Activated naive CD4-positive, alpha-beta T cell treated with anti-CD3 and anti-CD28 coated beads, Interleukin-2, amount 50 U/mL, for 72 hours (primary cell): ENCODE measurements at regions not wholly inside any gene's neighbourhood (a gene's known extent, or its start where the extent isn't known, plus 50 kb on each side); places are given as distances from the start of the nearest gene placed in this dataset.

ENCODE experiments used
- ATAC-seq, 2 donors: fragments of 150-1000 bp; cut with Tn5 transposase; 2 replicates each; pipeline ENCODE4 v1.10.0; 2021; ENCODE audit warnings: mild to moderate bottlenecking in 2 of 2, moderate library complexity in 2 of 2
- DNase-seq, 2 donors: peaks; one replicate each; pipeline ENCODE4 v3.0.0; 2021 to 2022; ENCODE audit warnings: low spot score in 2 of 2
- H3K27ac Mint-ChIP-seq, 2 donors: one replicate each; pipeline ENCODE4 v1.8.0; 2022; ENCODE audit warnings: mild to moderate bottlenecking in 2 of 2, mixed read lengths in 2 of 2
- H3K36me3 Mint-ChIP-seq, 2 donors: one replicate each; pipeline ENCODE4 v1.8.0; 2022; ENCODE audit warnings: mixed read lengths in 2 of 2
- H3K9me3 Mint-ChIP-seq, 2 donors: one replicate each; pipeline ENCODE4 v1.8.0; 2022; ENCODE audit warnings: mixed read lengths in 2 of 2

- Mint-ChIP-seq H3K36me3 (peaks cover 0 to 41% of the 10 kb centered on the region in 2 donors), H3K9me3 (peaks cover 0 to 20% of the 10 kb centered on the region in 2 donors), H3K27ac (peak overlapping the region in 1 of 2 donors; percentile 81)
- ATAC-seq (no peak), DNase-seq (no peak)
These were observed 332.5 kb downstream of the CD83 start for GRCh38 chr6:14450133-14450504.

- Mint-ChIP-seq H3K9me3 (peaks cover 0 to 17% of the 10 kb centered on the region in 2 donors), H3K27ac (peak overlapping the region in 1 of 2 donors; percentile 81), H3K36me3 (peaks cover 0 to 41% of the 10 kb centered on the region in 2 donors)
- no peak for ATAC-seq
- DNase-seq, result no peak
These were observed 333.0 kb downstream of the CD83 start for GRCh38 chr6:14450578-14450977.

DNA sequence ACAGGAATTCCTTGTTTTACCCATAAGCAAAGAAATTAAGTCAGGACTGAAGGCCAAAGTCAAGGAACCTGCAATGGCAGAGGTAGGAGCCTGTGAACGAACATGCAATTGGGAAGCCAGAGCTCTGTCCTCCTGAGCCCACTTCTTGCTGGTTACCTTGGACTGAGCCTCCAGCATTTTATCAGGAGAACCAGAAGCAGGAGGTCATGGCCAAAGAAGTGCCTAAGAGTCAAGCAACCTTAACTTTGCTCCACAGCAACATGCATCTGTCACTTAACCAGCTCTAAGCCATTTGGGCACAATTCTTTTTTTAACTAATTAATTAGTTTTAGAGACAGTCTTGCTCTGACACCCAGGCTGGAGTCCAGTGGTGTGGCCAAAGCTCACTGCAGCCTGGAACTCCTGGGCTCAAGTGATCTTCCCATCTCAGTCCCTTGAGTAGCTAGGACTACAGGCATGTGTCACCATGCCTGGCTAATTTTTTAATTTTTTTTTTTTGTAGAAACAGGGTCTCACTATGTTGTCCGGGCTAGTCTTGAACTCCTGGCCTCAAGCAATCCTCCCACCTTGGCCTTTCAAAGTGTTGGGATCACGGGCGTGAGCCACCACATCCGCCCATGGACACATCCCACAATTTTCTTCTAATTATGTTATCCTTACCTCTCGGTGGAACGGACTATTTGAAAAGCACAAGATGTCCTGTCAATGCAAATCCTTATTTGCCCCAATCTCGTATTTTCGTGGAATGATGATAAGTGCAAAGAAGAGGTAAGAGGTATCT is 334.2 kb downstream of the CD83 start:
- DNase-seq (no peak), ATAC-seq (no peak)
- Mint-ChIP-seq H3K9me3 (peaks cover 0 to 17% of the 10 kb centered on the region in 2 donors), H3K36me3 (peaks cover 0 to 41% of the 10 kb centered on the region in 2 donors), H3K27ac (peak overlapping the region in 1 of 2 donors; percentile 94)

DNA sequence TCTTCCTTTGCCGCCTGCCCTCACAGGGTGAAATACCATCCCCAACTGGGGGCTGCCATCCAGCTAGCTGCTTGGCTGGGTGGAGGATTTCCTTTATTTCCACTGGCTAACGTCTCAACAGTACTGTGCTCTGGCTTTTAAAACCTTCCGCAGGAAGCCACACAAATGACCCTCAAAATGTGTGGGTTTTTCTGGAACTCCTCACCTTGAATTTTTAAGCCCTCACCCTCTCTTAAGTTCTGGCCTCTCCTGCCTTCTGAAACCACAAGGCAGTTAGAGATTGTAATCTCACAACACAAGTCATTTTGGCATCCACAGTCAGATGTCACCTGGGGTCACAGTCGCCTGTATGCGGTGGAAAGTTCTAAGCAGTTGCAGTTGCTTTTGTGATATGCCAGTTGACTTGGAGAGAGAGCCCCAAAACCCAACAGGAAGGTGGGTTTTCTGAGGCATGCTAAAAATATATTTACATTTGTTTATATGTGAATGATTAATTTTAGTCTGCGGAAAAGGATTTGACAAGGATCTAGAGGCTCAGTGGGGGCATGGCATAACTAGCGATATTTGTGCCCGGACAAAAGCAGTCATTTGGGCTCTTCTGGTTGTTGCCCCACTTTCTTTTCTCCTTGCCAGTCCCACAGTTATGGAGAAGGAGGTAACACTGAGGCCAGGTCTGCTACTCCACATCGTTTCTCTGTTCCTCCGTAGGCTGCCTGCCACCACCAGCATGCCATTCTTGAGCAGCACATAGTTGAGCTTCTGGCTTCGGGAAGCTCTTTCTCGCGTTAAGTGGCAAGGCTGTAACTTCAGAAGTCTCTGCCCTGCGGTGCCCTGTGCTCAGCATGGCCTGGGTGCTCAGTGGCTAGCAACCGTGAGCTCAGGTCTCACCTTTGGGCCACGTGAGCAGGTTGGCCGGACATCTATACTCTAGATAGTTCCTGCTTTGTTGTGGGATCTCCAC is 335.3 kb downstream of the CD83 start:
- ATAC-seq, result peak; percentile 76 to 87
- peak; percentile 54 to 79 for DNase-seq
- Mint-ChIP-seq H3K36me3 (peaks cover 0 to 33% of the 10 kb centered on the region in 2 donors), H3K9me3 (peaks cover 0 to 8% of the 10 kb centered on the region in 2 donors), H3K27ac (peak overlapping the region; percentile 94 to 95)

- peak; percentile 21 to 37 for ATAC-seq
- Mint-ChIP-seq H3K27ac (peak overlapping the region; percentile 67 to 94), H3K9me3 (no peaks in the 10 kb centered on the region), H3K36me3 (peaks cover 0 to 25% of the 10 kb centered on the region in 2 donors)
- no peak for DNase-seq
These were observed 336.3 kb downstream of the CD83 start for GRCh38 chr6:14453712-14454472.

GRCh38 chr6:14454473-14454775 is 336.9 kb downstream of the CD83 start:
- DNase-seq, result peak in 1 of 2 donors; percentile 38
- Mint-ChIP-seq H3K27ac (peak overlapping the region; percentile 53 to 94), H3K9me3 (no peaks in the 10 kb centered on the region), H3K36me3 (peaks cover 0 to 21% of the 10 kb centered on the region in 2 donors)
- peak in 1 of 2 donors; percentile 36 for ATAC-seq

GRCh38 chr6:14455427-14455826 is 337.9 kb downstream of the CD83 start:
- no peaks in the 10 kb centered on the region for H3K9me3 Mint-ChIP-seq
- DNase-seq (no peak), ATAC-seq (no peak)
- peaks cover 0 to 12% of the 10 kb centered on the region in 2 donors for H3K36me3 Mint-ChIP-seq
- no peak overlapping the region for H3K27ac Mint-ChIP-seq

- DNase-seq (no peak), ATAC-seq (no peak)
- Mint-ChIP-seq H3K27ac (no peak overlapping the region), H3K36me3 (peaks cover 0 to 6% of the 10 kb centered on the region in 2 donors), H3K9me3 (no peaks in the 10 kb centered on the region)
These were observed 338.5 kb downstream of the CD83 start for GRCh38 chr6:14455876-14456648.

- DNase-seq (no peak), ATAC-seq (no peak)
- Mint-ChIP-seq H3K27ac (no peak overlapping the region), H3K36me3 (peaks cover 0 to 5% of the 10 kb centered on the region in 2 donors), H3K9me3 (no peaks in the 10 kb centered on the region)
These were observed 339.4 kb downstream of the CD83 start for GRCh38 chr6:14456941-14457340.

GRCh38 chr6:14458669-14459266 is 341.2 kb downstream of the CD83 start:
- Mint-ChIP-seq H3K9me3 (peaks cover 0 to 4% of the 10 kb centered on the region in 2 donors), H3K36me3 (peaks cover 0 to 4% of the 10 kb centered on the region in 2 donors), H3K27ac (no peak overlapping the region)
- ATAC-seq (no peak), DNase-seq (no peak)

- Mint-ChIP-seq H3K27ac (no peak overlapping the region), H3K36me3 (peaks cover 0 to 4% of the 10 kb centered on the region in 2 donors), H3K9me3 (peaks cover 0 to 4% of the 10 kb centered on the region in 2 donors)
- ATAC-seq (no peak), DNase-seq (no peak)
These were observed 341.7 kb downstream of the CD83 start for GRCh38 chr6:14459315-14459714.

GRCh38 chr6:14460556-14460955 is 343.0 kb downstream of the CD83 start:
- Mint-ChIP-seq H3K27ac (no peak overlapping the region), H3K36me3 (peaks cover 0 to 10% of the 10 kb centered on the region in 2 donors), H3K9me3 (peaks cover 0 to 4% of the 10 kb centered on the region in 2 donors)
- no peak for ATAC-seq
- no peak for DNase-seq

DNA sequence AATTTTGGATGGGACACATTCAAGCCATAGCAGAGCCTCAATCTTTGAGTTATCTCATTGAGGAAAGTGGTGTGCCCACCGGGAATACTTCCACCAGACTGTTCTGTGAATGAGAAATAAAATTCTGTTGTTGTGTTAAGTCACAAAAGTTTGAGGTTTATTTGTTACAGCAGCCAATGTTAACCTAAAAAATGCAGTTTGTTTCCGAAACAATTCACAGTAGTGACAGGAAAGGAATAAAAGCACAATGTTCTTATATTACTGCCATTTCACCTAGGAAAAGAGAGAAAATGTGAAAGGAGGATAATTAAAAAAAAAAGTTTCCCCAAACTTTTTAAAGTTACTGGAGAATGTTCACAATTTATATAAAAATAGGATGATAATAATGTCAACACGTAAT is 344.6 kb downstream of the CD83 start:
- DNase-seq, result no peak
- ATAC-seq, result no peak
- peaks cover 9 to 14% of the 10 kb centered on the region in 2 donors for H3K36me3 Mint-ChIP-seq
- peaks cover 5 to 13% of the 10 kb centered on the region in 2 donors for H3K9me3 Mint-ChIP-seq
- H3K27ac Mint-ChIP-seq, result no peak overlapping the region

DNA sequence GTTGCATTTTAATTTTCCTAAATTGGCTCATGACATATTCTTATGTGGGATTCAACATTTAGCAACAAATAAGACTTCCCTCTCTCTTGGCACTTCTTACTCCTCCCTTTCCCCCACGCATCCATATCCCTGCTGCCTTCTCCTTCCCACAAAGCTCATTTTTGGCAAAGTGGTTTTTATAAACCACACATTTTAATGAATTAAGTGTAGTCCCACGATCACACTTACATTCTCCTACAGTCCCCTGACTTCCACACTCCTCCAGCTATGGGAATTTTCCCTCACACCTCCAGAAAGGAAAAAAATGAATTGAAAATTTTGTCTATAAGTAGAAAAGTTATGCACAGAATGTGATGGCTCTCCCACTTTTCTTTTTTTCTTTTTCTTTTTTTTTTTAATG is 345.0 kb downstream of the CD83 start:
- peaks cover 11 to 14% of the 10 kb centered on the region in 2 donors for H3K36me3 Mint-ChIP-seq
- peak overlapping the region in 1 of 2 donors; percentile 33 for H3K27ac Mint-ChIP-seq
- no peak for ATAC-seq
- H3K9me3 Mint-ChIP-seq, result peaks cover 5 to 16% of the 10 kb centered on the region in 2 donors
- no peak for DNase-seq

DNA sequence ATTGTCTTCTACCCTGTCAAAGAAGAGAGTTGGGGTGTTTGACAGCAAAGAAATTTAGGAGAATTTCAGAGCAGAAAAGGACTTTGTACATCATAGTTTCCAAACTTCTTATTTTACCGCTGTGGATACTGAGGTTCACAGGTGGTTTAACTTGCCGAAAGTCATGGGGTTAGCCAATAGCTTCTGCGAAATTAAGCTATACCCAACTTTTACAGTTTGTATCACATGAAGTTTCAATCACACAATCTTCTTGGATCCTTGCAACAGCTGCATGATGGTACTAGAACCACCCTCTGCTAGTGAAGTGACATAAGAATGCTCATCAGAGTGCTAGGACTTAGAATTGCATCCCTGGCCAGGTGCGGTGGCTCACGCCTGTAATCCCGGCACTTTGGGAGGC is 345.5 kb downstream of the CD83 start:
- ATAC-seq (peak in 1 of 2 donors; percentile 13), DNase-seq (no peak)
- H3K36me3 Mint-ChIP-seq, result peaks cover 14 to 16% of the 10 kb centered on the region in 2 donors
- peaks cover 5 to 21% of the 10 kb centered on the region in 2 donors for H3K9me3 Mint-ChIP-seq
- no peak overlapping the region for H3K27ac Mint-ChIP-seq
